Nucleus accumbens (tissue), 56 donors: ENCODE measurements at regions not wholly inside any gene's neighbourhood (a gene's known extent, or its start where the extent isn't known, plus 50 kb on each side); places are given as distances from the start of the nearest gene placed in this dataset.
A peak's percentile ranks its signal among the peaks of the same experiment; 100 is the strongest.

Experiments used
- DNase-seq, 56 donors: peaks; one replicate each; lab custom pipeline; 2025; lab: John Stamatoyannopoulos, UW

GRCh38 chr7:47094462-47094861, 487.4 kb downstream of the TNS3 start:
- no peak for DNase-seq

GRCh38 chr7:47093320-47094234, 488.3 kb downstream of the TNS3 start:
- DNase-seq: no peak

- no peak for DNase-seq
Measured at GRCh38 chr7:47092336-47092735, 489.6 kb downstream of the TNS3 start.

- no peak for DNase-seq
Measured at GRCh38 chr7:47091141-47091540, 490.8 kb downstream of the TNS3 start.

GRCh38 chr7:47089461-47089860, 492.4 kb downstream of the TNS3 start:
- DNase-seq: no peak

GRCh38 chr7:47089068-47089417, 492.9 kb downstream of the TNS3 start:
- no peak for DNase-seq

- DNase-seq: peak in 33 of 56 donors; percentile 3 to 68 (median 18)
Measured at GRCh38 chr7:47088329-47089067, 493.4 kb downstream of the TNS3 start.

- DNase-seq: no peak
Measured at GRCh38 chr7:47087866-47088265, 494.0 kb downstream of the TNS3 start.

GRCh38 chr7:47085491-47086275, 496.2 kb downstream of the TNS3 start:
- no peak for DNase-seq

- no peak for DNase-seq
Measured at GRCh38 chr7:47083476-47084250, 498.2 kb downstream of the TNS3 start.

- DNase-seq: no peak
Measured at GRCh38 chr7:47080816-47081215, 501.1 kb downstream of the TNS3 start.

- no peak for DNase-seq
Measured at GRCh38 chr7:47078241-47078640, 503.7 kb downstream of the TNS3 start.

- no peak for DNase-seq
Measured at GRCh38 chr7:47074702-47075153, 507.2 kb downstream of the TNS3 start.

GRCh38 chr7:47073284-47073683, 508.6 kb downstream of the TNS3 start:
- DNase-seq: no peak

- no peak for DNase-seq
Measured at GRCh38 chr7:47071866-47072265, 510.0 kb downstream of the TNS3 start.

- no peak for DNase-seq
Measured at GRCh38 chr7:47069385-47070076, 512.4 kb downstream of the TNS3 start.

GRCh38 chr7:47066976-47067614, 514.8 kb downstream of the TNS3 start:
- no peak for DNase-seq

GRCh38 chr7:47056731-47057130, 525.2 kb downstream of the TNS3 start:
- DNase-seq: no peak
